ENCODE measurements at regions not wholly inside any gene's neighbourhood (a gene's known extent, or its start where the extent isn't known, plus 50 kb on each side); places are given as distances from the start of the nearest gene placed in this dataset.

DNA sequence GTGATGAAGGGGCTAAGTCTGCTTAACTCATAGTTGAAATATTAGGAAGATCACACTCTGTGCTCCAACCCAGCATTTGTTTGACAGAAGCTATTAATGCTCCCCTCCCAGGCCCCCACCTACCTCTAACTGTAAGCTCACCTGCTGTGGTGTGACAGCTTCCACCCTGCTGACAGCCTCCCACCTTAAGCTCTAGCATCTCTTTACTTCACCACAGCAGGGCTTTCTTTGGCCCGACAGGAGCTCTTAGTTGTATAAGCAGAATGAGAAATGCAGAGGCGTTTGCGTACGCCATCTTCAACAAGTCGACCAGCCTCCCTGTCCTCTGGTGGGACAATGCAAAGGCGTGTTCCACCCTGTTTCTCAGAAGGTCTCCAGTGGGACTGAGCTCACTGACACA lies 80.1 kb upstream of the OSBPL8 start:
- TF ChIP-seq, protein P1, sequence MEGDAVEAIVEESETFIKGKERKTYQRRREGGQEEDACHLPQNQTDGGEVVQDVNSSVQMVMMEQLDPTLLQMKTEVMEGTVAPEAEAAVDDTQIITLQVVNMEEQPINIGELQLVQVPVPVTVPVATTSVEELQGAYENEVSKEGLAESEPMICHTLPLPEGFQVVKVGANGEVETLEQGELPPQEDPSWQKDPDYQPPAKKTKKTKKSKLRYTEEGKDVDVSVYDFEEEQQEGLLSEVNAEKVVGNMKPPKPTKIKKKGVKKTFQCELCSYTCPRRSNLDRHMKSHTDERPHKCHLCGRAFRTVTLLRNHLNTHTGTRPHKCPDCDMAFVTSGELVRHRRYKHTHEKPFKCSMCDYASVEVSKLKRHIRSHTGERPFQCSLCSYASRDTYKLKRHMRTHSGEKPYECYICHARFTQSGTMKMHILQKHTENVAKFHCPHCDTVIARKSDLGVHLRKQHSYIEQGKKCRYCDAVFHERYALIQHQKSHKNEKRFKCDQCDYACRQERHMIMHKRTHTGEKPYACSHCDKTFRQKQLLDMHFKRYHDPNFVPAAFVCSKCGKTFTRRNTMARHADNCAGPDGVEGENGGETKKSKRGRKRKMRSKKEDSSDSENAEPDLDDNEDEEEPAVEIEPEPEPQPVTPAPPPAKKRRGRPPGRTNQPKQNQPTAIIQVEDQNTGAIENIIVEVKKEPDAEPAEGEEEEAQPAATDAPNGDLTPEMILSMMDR (IDR thresholded peaks at IDR 0.05), result no peak
- TF ChIP-seq POLR2A (IDR thresholded peaks at IDR 0.05), result no peak
